GM12865 (cell line): ENCODE measurements at regions not wholly inside any gene's neighbourhood (a gene's known extent, or its start where the extent isn't known, plus 50 kb on each side); places are given as distances from the start of the nearest gene placed in this dataset.

Experiments
- DNase-seq: peaks from one replicate; pipeline ENCODE4 v3.0.0; 2010; ENCODE audit warnings: low read depth
- H3K4me3 ChIP-seq: 2 replicates; pipeline ENCODE4 v1.5.1; 2011; ENCODE audit warnings: mild to moderate bottlenecking, low read depth, low read length, control low read depth
- CTCF ChIP-seq: IDR thresholded peaks from 2 replicates; pipeline ENCODE4 v1.5.1; 2011; ENCODE audit warnings: low read length, control low read depth, low read depth, inconsistent platforms; ENCODE audit not compliant: insufficient read depth; ENCODE audit errors: missing control alignments

- TF ChIP-seq CTCF, result no peak
- no peak for DNase-seq
- no peak overlapping the region for H3K4me3 ChIP-seq
Observed at GRCh38 chr19:46959894-46960556, 59.6 kb upstream of the NPAS1 start.

- DNase-seq, result no peak
- TF ChIP-seq CTCF, result no peak
- no peak overlapping the region for H3K4me3 ChIP-seq
Observed at GRCh38 chr19:46962030-46962570, 57.5 kb upstream of the NPAS1 start.

- DNase-seq, result no peak
- H3K4me3 ChIP-seq, result no peak overlapping the region
- TF ChIP-seq CTCF, result no peak
Observed at GRCh38 chr19:46963093-46963734, 56.4 kb upstream of the NPAS1 start.

- H3K4me3 ChIP-seq, result no peak overlapping the region
- DNase-seq, result peak; percentile 19
- no peak for TF ChIP-seq CTCF
Observed at GRCh38 chr19:46967578-46968032, 52.0 kb upstream of the NPAS1 start.
